GM18519 (cell line): ENCODE measurements at regions not wholly inside any gene's neighbourhood (a gene's known extent, or its start where the extent isn't known, plus 50 kb on each side); places are given as distances from the start of the nearest gene placed in this dataset.

Experiments
- ATAC-seq: cut with Tn5 transposase; IDR thresholded peaks from one replicate; pipeline ENCODE4 v1.9.1; 2021; ENCODE audit warnings: mild to moderate bottlenecking, moderate library complexity; ENCODE audit not compliant: unreplicated experiment, low FRiP score

DNA sequence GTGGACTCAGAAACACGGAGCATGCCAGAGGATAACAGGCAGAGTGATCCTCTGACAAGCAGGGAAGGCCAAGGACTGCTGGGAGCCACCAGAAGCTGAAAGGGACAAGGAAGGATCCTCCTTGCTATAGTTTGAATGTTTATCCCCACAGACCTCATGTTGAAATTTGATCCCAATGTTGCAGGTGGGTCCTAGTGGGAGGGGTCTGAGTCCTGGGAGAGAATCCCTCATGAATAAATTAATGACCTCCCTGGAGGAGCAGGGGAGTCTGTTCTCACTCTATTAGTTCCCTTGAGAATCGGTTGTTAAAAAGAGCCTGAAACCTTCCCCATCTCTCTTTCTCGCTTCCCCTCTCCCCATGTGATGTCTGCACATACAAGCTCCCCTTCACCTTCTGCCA is 124.4 kb downstream of the FBXO15 start:
- ATAC-seq: no peak

DNA sequence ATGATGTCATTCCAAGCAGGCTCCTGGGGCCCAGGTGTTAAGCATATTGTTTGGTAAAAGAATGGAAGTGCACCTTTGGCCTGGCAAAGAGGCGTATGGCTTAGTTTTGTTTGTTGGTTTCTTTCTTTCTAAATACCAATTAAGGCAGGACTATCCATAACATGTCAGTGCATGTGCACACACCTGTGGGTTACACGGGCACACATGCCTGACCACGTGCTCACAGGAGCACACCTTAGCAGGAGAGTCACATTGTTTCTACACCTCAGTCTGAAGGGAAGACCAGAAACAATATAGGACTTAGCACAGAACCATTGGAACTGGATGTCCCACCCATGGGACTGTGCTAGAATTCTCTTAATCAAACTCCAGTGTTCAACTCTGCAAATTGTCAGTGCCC is 127.8 kb downstream of the FBXO15 start:
- no peak for ATAC-seq

DNA sequence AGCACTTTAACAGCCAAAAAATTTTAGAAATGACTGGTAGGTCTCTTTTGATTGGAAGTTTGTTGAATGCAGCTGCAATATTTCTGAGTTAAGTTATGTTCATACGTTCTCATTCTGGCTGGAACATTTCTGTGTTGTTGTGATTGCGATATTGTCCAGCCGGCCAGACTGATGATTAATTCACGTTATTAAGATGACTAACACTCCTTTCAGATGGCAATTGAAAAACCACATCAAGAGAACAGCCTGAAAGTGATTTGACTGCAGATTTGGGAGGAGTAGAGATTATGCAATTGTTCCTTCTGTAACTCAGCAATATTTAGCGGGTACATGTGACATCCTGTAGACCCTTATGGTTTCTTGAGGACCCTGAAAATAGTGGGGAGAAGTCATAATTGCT is 133.7 kb downstream of the FBXO15 start:
- peak; percentile 80 for ATAC-seq

DNA sequence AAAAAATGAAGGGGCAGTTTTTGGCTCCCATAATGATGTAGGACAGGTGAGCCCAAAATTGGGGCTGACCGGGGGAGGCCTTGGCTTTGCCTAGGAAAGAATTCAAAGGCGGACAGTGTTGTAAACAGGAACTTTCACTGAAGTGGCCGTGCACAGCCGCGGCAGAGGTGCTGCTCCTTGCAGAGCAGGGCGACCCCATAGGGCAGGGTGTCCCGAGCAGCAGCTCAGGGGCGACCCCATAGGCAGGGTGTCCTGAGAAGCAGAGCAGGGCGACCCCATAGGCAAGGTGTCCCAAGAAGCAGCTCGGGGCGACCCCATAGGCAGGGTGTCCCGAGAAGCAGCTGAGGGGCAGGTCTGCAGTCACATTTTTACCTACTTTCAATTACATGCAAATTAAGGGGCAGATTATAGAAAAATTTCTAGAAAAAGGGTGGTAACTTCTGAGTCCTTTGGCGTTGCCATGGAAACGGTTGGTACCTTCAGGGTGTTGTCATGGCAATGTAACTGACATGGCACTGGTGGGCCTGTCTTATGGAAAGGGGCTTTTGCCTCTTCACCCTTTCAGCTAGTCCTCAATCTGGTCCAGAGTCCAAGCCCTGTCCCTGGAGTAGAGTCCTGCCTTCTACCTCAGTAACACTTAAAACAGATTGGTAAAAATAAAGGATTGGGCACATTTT is 134.5 kb downstream of the FBXO15 start:
- ATAC-seq: no peak

DNA sequence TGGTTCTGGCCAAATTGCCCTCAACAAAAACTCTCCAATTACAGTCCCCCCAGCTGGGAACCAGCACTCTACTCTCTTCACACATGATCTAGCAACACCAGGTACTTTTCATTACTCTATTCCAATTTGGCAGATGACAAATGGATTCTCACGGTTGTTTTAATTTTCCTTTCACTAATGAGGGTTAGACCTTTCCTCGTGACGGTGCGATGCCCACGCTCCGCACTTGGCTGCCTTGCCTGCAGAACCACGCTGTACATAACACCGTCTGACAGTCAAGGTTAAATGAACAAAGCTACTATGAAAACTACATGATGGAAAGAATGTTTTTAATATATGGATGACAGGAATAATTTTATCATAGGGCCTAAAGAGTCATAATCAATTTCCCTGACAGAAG is 141.5 kb downstream of the FBXO15 start:
- no peak for ATAC-seq

DNA sequence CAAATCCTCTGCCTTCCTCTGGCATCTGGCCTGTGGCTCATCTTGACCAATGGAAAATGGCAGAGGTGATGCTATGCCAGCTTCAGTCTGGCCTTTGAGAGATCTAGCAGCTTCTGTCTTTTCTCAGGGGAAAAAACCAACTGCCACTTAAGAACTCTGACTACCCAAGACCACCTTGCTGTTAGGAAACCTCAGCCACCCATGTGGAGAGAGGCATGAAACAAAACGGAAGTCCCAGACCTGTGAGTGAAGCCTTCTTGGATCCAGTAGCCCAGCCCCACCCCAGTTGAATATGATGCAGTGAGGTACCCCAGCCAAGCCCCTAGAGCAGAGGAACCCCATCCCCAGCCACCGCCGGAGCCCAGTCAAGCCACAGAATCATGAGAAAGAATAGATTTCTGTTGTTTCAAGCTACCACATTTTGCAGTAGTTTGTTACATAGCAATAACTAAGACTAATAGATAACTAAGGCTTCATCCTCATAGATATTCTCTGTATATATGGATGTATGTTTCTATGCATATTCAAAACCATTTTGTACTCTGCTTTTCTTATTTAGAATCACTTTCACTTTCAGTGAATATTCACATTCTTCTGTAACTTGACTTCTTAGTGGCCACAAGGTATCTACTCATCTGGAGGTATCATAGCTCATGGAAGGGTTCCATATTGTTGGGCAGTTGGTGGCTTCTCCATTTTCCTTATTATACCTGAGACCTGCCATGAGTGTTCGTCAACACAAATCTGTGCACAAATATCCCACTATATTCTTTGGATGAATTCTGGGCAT is 142.1 kb downstream of the FBXO15 start:
- no peak for ATAC-seq

DNA sequence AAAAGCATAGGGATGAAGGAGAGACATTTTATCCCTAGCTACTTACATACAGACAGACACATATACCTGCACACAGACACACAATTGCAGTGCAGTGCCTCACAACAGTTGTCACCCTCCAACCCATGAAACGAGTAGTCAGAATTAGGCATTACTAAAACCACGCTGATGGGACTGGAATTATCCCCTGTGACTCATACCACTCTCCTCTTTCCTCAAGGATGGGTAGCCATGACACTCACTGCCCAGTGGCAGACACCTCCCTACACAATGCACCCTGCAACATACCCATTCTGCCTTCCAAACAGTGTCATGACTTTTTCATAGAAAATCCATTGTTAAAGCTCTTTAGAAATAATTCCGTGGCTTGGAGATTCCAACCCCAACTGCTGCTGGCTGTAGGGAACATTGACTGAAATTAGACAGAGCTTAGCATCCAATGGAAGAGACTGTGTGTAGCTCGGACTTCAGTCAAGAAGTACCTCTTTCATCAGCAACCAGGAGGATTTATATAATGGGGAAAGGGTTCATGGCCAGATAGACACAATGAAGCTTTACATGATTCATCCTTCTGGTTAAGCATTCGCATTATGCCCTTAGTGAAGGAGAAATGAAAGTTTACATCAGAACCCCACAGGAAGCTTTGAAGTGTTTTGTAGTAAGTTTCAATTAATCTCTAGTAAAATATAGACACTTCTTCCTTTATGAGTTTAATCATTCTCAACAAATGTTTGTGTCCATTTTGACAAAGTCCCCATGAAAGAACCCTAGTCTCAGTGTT is 155.2 kb downstream of the FBXO15 start:
- no peak for ATAC-seq

DNA sequence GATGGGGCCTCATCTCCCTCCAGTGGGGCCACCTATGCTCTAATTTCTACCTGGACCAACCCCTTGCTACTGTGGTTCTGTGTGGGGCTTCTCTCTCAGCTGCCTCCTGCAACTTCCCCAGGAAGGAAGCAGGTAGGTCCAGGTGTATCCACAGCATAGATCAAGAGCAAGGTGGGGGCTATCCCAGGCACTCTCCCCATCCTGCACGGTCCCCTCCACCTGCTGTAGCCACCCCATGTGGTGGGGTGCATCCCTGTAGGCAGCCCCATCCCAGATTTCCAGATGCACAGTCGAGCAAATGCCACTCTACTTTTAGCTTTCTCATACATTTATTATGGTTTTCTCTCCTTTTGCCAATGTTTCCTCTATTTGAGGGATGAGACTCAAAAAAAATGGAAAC is 156.1 kb downstream of the FBXO15 start:
- no peak for ATAC-seq

DNA sequence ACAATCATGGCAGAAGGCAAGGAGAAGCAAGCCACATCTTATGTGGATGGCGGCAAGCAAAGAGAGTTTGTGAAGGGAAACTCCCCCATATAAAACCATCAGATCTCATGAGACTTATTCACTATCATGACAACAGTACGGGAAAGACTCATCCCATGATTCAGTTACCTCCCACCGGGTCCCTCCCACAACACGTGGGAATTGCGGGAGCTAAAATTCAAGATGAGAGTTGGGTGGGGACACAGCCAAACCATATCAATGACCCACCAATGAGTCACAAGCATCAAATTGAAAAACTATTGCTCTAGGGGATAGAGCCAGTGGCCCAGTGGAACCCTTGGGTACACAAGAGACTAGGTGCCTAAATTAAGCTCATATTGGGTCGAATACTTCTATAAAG is 157.4 kb downstream of the FBXO15 start:
- ATAC-seq: no peak

- no peak for ATAC-seq
Measured at GRCh38 chr18:73987247-73987980, 160.2 kb downstream of the FBXO15 start.

- no peak for ATAC-seq
Measured at GRCh38 chr18:73986711-73987110, 160.9 kb downstream of the FBXO15 start.

DNA sequence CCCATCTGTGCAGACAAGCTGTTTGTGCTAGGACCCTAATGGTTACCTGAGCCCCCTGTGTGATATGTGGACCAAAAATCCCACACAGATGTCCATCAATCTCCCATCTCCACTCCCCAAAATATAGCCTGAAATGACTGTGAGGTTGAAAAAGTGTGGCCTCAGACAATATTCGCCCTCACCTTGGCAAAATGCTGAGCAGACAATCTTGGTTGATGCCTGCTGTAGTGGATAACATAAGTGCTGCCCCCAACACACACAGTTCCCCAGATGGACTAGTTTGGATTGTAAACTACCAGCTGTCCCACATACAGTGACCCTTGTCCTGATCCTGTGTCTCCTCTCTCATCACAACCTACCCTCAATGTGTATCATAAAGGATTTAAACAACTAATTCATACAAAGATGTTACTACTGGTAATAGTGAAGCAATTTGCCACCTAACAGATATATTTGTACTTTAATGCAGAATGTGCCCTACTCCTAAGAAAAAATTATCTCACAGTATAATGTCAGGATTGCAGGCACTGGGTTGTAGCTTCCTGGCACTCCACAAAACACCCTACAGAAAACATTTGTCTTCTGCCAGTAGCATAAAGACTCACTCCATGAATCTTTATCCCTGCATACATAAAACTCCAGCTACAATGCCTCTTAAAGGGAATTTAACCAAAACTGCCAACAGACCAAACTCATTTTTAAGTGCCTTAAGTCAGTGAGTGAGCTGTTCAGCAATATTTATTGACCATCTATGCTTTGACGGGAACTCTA is 161.6 kb downstream of the FBXO15 start:
- no peak for ATAC-seq

- ATAC-seq: no peak
Measured at GRCh38 chr18:73983970-73984369, 163.7 kb downstream of the FBXO15 start.

- ATAC-seq: no peak
Measured at GRCh38 chr18:73983496-73983895, 164.1 kb downstream of the FBXO15 start.

DNA sequence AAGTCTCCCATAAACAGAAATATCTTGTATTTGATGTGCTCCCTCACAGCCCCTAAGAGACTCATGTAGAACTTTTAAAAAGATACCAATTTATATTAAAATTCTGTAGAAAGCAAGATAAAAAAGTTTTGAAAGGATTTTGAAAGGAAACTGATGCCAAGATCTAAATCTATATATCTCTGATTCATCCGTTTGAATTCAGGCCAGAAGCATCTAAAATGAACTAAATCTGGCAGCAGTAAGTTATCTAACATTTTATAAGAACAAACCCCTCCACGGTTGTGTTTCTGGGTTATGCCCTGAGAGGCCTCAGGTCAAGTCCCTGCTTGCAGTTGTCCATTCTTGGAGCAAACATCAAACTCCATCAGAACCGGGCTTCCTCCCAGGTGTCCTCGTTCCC is 165.8 kb downstream of the FBXO15 start:
- no peak for ATAC-seq

DNA sequence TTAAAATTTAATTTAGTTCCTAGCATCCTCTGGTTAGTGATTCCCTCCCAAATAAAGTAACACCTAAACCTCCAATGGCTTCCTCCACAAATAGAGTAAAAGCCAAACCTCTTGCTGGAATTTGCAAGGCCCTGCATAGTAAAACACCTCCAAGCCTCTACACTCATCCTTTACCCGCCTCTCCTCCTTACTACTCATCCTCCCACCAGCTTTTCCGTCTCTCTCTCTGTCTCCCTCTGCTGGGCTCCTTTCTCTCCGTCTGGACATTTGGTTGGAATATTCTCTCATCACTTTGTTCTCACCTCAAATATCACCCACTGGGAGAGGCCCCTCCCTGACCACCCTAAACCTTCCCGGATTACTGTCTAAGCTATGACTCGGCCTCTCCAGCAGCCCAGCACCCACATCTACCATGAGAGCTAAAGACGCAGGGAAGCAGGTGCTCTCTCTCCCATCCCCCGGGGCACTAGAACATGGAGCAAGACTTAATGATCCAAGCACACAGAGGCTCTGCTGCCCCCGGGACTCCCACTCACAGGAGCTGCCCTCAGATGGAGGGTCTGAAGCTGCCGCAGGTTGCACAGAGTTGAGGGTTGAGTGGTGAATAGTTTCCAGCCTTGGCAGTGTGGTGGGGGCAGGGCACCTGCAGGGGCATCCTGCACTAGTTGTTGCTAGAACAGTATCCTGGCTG is 167.2 kb downstream of the FBXO15 start:
- ATAC-seq: no peak

- no peak for ATAC-seq
Measured at GRCh38 chr18:73979742-73980141, 167.9 kb downstream of the FBXO15 start.

DNA sequence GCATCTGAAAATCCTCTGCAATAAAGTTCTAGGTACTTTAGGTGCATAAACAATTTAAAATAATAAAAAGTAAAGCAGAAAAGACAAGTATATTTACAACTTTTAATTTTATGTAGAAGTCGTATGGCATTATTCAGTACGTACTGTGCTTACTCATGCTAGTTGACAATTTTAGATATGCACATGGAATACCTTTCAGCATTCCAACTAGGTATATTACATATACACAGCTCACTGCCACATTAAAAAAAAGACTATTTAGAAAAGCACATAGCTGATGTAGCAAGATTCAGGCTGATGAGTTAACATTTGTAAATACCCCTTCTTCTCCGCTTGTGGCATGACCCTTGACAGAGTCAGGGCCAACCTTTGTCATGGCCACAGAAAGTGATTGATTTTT is 171.2 kb downstream of the FBXO15 start:
- ATAC-seq: no peak

GRCh38 chr18:73975266-73975665 is 172.4 kb downstream of the FBXO15 start:
- no peak for ATAC-seq
